ENCODE measurements at regions not wholly inside any gene's neighbourhood (a gene's known extent, or its start where the extent isn't known, plus 50 kb on each side); places are given as distances from the start of the nearest gene placed in this dataset.
A peak's percentile ranks its signal among the peaks of the same experiment; 100 is the strongest.

DNA sequence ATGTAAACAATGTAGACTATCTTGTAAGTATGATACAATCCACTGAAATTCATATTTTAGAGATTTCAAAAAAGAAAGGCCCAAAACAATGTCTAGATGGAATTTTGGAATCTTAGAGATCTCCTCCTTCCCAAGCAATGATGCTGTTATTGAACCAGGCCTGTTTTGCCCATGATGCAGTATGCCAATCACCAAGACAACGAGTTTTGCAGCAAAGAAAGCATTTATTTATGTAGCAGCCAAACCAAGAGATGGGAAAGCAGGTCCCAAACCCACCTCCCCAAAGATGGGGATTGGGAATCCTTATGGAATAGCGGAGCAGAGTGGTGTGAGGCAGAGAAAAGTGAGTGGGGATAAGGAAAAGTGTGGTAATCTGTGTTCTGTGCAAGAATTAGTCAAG is 197.8 kb upstream of the NT5E start:
- Histone ChIP-seq H4K91ac (ENCODE audit: insufficient read length, low read depth, low read length) (no peak overlapping the region), H3K23ac (ENCODE audit: insufficient read length, low read depth, low read length) (no peak overlapping the region), H3K4me2 (ENCODE audit: insufficient read depth, insufficient read length, low read length) (no peak overlapping the region), H3K9ac (ENCODE audit: extremely low read depth, insufficient read length, low read length) (no peak overlapping the region), H4K8ac (replicated peaks; ENCODE audit: insufficient read length, low read depth, low read length) (no peak overlapping the region), H3K9me3 (ENCODE audit: control insufficient read depth, low read depth, low read length) (no peaks in the 10 kb centered on the region), H2BK15ac (ENCODE audit: low read depth, low read length) (no peak overlapping the region), H2BK20ac (ENCODE audit: low read depth, low read length, poor library complexity, severe bottlenecking) (no peak overlapping the region), H4K5ac (ENCODE audit: insufficient read length, low read depth, low read length) (no peak overlapping the region), H3K14ac (ENCODE audit: insufficient read depth, low read length) (no peak overlapping the region), H3K56ac (ENCODE audit: insufficient read length, low read depth, low read length) (peak overlapping the region; percentile 94), H3K4ac (ENCODE audit: low read depth, low read length) (no peak overlapping the region), H3K4me1 (ENCODE audit: insufficient read depth, low read length) (no peaks in the 10 kb centered on the region), H3K27ac (ENCODE audit: insufficient read length, low read depth, low read length) (no peak overlapping the region), H2BK120ac (ENCODE audit: low read depth, low read length, poor library complexity, severe bottlenecking) (no peak overlapping the region), H2BK12ac (ENCODE audit: insufficient read length, low read depth, low read length) (no peak overlapping the region), H3K79me1 (ENCODE audit: insufficient read depth, low read depth, low read length, poor library complexity, severe bottlenecking) (no peaks in the 10 kb centered on the region), H3K27me3 (ENCODE audit: insufficient read depth, low read length) (no peaks in the 10 kb centered on the region), H2AK5ac (ENCODE audit: insufficient read length, low read length) (no peak overlapping the region), H3T11ph (ENCODE audit: low read length) (no peak overlapping the region), H2BK5ac (ENCODE audit: insufficient read length, low read length) (no peak overlapping the region), H3K23me2 (ENCODE audit: insufficient read length, low read depth, low read length, poor library complexity, severe bottlenecking) (no peaks in the 10 kb centered on the region), H4K20me1 (ENCODE audit: control insufficient read depth, insufficient read depth, insufficient read length) (no peaks in the 10 kb centered on the region), H3K79me2 (ENCODE audit: insufficient read depth, low read length) (no peaks in the 10 kb centered on the region), H2AFZ (ENCODE audit: low read length) (no peak overlapping the region), H3K18ac (ENCODE audit: insufficient read length, low read depth, low read length) (no peak overlapping the region)
- TF ChIP-seq, protein P1, sequence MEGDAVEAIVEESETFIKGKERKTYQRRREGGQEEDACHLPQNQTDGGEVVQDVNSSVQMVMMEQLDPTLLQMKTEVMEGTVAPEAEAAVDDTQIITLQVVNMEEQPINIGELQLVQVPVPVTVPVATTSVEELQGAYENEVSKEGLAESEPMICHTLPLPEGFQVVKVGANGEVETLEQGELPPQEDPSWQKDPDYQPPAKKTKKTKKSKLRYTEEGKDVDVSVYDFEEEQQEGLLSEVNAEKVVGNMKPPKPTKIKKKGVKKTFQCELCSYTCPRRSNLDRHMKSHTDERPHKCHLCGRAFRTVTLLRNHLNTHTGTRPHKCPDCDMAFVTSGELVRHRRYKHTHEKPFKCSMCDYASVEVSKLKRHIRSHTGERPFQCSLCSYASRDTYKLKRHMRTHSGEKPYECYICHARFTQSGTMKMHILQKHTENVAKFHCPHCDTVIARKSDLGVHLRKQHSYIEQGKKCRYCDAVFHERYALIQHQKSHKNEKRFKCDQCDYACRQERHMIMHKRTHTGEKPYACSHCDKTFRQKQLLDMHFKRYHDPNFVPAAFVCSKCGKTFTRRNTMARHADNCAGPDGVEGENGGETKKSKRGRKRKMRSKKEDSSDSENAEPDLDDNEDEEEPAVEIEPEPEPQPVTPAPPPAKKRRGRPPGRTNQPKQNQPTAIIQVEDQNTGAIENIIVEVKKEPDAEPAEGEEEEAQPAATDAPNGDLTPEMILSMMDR (conservative IDR thresholded peaks at IDR 0.05) = no peak
- H3K27me3 Mint-ChIP-seq (ENCODE audit: low read depth) = no peaks in the 10 kb centered on the region
- peaks cover 3 to 6% (median 5%) of the 10 kb centered on the region in 3 experiments; a peak in 2 of 7 replicates for H3K36me3 Mint-ChIP-seq (ENCODE audit: insufficient read depth in 1 of 3, low read depth in 3 of 3)
- H3K9me3 Mint-ChIP-seq = peaks cover 4 to 5% of the 10 kb centered on the region in 2 experiments; a peak in 4 of 5 replicates
- H3K4me3 Mint-ChIP-seq = no peak overlapping the region
- DNase-seq = no peak
- H3K4me1 Mint-ChIP-seq = peaks cover 0 to 7% of the 10 kb centered on the region in 2 experiments; a peak in 1 of 4 replicates
- WGBS (ENCODE audit: extremely low coverage, insufficient read length, low lambda C conversion rate) = no CpG with 5 or more reads among the region's 2 CpGs
- no peak overlapping the region for H3K27ac Mint-ChIP-seq

Data from H9 (cell line).